M059J (cell line): ENCODE measurements at regions not wholly inside any gene's neighbourhood (a gene's known extent, or its start where the extent isn't known, plus 50 kb on each side); places are given as distances from the start of the nearest gene placed in this dataset.

Source experiments
- DNase-seq: peaks from one replicate; pipeline ENCODE4 v3.0.0-alpha.2; 2012; ENCODE audit warnings: low read depth

GRCh38 chr14:55500219-55500701, 59.8 kb upstream of the TBPL2 start:
- DNase-seq = no peak

- no peak for DNase-seq
Measured at GRCh38 chr14:55500708-55501107, 60.3 kb upstream of the TBPL2 start.

GRCh38 chr14:55502746-55503284, 62.4 kb upstream of the TBPL2 start:
- no peak for DNase-seq

DNA sequence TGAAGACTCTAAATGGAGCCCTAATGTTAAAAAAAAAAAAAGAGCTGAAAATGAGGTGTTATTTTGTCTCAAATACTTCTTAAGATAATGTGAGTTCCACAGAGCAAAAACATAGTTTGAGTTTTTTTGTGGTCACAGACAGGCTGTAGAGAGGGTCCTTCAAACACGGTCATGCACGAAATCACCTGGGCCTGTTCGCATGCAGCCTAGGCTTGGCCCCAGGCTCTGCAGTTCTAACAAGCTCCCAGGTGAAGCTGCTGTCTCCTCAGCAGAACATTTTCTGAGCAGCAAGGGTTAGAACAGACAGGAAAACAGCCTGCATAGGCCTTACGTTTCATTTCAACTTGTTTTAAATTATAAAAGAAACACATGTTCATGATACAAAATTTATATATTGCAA, 65.4 kb upstream of the TBPL2 start:
- no peak for DNase-seq

DNA sequence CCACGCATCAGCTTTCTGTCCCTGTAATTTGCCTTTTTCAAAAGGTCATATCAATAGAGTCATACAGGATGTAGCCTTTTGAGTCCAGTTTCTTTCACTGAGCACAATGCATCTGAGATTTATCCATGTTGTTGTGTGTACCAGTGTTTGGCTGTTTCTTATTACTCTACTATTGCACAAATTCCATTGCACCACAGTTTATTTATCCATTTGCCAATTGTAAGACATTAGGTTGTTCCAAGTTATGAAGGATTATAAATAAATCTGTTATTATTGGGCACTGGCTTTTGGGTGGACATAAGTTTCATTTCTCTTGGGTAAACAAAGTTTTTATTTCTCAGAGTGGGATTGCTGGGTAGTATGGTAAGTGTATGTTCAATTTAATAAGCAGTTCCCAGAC, 68.3 kb upstream of the TBPL2 start:
- DNase-seq = no peak

- DNase-seq = peak; percentile 54
Measured at GRCh38 chr14:55512421-55512820, 67.6 kb upstream of the KTN1 start.

- DNase-seq = no peak
Measured at GRCh38 chr14:55513491-55513890, 66.5 kb upstream of the KTN1 start.

- peak; percentile 82 for DNase-seq
Measured at GRCh38 chr14:55514819-55515490, 65.1 kb upstream of the KTN1 start.

DNA sequence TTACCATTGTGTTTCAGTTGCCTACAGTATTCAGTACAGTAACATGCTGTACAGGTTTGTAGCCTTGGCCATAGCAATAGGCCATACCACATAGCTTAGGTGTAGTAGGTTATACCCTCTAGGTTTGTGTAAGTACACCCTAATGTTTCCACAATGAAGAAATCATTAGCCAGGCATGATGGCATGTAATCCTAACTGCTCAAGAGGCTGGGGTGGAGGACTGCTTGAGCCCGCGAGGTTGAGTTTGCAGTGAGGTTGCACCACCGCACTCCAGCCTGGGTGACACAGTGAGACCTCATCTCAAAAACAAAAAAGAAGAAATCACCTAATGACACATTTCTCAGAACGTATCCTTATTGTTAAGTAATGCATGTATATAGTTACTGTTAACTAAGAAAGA, 63.2 kb upstream of the KTN1 start:
- DNase-seq = no peak

DNA sequence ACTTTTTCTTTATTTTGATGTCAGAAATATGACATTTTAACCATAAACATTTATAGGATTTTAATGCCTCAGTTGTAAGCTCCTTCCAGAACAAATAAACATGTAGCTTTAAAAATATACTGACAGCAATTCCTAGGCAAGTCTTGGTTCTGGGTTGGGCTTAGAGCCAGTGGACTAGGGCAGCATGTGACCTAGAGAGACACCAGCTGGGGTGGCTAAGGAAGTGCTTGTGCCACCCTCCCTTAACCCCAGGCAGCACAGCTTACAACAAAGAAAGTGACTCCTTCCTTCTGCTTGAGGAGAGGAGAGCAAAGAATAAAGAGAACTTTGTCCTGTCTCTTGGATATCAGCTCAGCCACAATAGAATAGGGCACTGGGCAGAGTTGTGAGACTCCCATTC, 61.6 kb upstream of the KTN1 start:
- peak; percentile 40 for DNase-seq

- DNase-seq = no peak
Measured at GRCh38 chr14:55519473-55520080, 60.4 kb upstream of the KTN1 start.

GRCh38 chr14:55523321-55523720, 56.7 kb upstream of the KTN1 start:
- DNase-seq = no peak
